ENCODE measurements at regions not wholly inside any gene's neighbourhood (a gene's known extent, or its start where the extent isn't known, plus 50 kb on each side); places are given as distances from the start of the nearest gene placed in this dataset.
"Not testable (repeated sequence)": the region's sequence is repeated elsewhere in the genome, so short reads cannot be mapped to it uniquely, and the experiment has no call there.

DNA sequence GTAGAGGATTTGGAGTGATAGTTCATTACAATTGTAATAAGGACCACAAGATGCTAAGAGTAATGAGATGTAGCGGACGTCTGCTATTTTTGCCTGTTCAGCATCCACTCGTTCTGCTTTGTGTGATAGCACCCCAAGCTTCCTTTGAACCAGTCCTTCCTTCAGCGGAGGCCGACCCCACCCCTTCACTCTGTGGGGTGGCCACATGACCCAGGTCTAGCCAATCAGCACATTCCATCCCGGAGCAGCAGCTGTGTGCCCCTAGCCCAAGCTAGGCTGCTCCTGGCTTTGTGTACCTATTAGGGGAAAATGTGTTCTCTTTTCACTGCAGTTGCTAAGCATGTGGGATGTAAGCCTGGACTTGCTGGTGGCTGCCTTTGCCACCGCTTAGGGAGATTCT, 111.8 kb upstream of the CRYM start:
- TF ChIP-seq, protein P1, sequence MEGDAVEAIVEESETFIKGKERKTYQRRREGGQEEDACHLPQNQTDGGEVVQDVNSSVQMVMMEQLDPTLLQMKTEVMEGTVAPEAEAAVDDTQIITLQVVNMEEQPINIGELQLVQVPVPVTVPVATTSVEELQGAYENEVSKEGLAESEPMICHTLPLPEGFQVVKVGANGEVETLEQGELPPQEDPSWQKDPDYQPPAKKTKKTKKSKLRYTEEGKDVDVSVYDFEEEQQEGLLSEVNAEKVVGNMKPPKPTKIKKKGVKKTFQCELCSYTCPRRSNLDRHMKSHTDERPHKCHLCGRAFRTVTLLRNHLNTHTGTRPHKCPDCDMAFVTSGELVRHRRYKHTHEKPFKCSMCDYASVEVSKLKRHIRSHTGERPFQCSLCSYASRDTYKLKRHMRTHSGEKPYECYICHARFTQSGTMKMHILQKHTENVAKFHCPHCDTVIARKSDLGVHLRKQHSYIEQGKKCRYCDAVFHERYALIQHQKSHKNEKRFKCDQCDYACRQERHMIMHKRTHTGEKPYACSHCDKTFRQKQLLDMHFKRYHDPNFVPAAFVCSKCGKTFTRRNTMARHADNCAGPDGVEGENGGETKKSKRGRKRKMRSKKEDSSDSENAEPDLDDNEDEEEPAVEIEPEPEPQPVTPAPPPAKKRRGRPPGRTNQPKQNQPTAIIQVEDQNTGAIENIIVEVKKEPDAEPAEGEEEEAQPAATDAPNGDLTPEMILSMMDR (IDR thresholded peaks at IDR 0.05) = not testable (repeated sequence)
- not testable (repeated sequence) for TF ChIP-seq POLR2A (IDR thresholded peaks at IDR 0.05)
